Left forelimb (tissue), 1 donor: ENCODE measurements at regions not wholly inside any gene's neighbourhood (a gene's known extent, or its start where the extent isn't known, plus 50 kb on each side); places are given as distances from the start of the nearest gene placed in this dataset.
A peak's percentile ranks its signal among the peaks of the same experiment; 100 is the strongest.
"Not testable (repeated sequence)": the region's sequence is repeated elsewhere in the genome, so short reads cannot be mapped to it uniquely, and the experiment has no call there.

Experiments
- DNase-seq: peaks from one replicate; pipeline ENCODE4 v3.0.0-alpha.2; 2018; ENCODE audit warnings: low spot score

DNA sequence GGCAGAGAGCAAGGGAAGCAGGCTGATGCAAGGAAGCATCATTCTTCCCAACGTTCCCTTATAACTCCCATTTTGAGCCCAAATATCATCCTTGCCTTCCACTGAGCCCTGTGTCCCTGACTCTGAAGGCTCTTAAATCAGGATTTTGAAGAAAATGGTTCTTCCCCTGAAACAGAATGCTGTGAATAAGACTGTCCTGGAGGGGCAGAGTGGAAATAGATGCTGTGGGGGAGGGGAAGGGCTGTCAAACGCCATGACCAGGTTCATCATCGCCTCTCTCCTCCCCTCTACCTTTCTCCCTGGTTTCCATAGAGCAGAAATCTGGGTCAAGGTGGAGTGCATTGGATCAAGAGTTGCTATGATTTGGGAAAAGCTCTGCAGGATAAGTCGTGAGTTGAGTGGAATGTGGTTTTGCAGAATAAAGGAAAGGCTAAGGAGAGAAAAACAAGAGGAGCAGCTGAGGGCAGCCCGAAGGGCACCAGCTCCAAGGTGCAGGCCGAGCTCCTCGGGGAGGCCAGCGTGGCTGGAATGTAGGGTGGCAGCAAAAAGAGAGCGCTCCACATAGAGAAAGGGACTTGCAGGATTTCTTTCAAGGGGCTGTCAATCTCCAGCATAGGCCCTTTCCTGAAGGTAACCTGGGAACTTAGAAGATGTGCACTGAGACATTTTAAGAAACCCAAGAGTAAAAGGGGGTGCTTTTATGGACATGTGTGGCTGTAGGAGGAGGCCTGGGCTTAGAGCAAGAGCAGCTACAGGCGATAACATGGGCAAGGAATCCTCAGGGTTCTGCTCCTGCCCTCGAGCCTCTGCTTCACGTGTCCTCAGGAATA is 120.8 kb upstream of the CDYL start:
- no peak for DNase-seq

DNA sequence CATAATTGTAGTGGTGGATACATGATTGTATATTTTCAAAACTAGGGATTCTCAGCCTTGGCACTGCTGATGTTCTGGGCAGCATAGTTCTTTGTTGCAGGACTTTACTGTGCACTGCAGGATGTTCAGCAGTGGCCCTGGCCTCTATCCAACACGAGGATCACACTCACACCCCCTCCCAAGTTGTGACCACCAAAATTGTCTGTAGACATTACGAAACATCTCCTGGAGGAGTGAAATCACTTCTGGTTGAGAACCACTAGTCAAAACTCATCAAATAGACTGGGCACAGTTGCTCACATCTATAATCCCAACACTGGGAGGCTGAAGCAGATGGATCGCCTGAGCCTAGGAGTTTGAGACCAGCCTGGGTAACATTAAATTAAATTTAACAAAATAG is 123.1 kb upstream of the CDYL start:
- no peak for DNase-seq

DNA sequence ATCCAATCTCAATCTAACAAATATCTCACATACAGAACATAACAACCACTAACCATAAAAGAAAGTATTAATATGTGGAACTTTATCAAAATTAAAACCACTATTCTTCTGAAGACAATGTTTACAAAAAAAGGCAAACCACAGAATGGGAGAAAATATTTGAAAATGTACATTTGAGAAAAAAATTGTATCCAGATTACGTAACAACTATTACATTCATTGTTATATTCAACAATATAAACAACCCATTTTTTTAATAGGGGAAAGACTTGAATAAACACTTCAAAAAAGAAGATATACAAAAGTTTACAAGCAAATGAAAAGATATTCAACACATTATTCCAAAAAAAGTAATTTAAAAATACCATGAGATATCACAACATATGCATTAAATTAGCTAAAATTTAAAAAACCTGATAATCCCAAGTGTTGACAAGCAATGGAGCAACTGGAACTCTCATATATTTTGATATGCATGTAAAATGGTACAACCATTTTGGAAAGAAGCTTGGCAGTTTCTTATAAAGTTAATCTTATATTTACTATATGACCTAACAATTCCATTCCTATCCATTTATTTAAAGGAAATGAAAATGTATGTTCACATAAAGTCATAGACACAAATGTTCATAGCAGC is 124.3 kb upstream of the CDYL start:
- no peak for DNase-seq

GRCh38 chr6:4649728-4650127 is 126.5 kb upstream of the CDYL start:
- DNase-seq = no peak

DNA sequence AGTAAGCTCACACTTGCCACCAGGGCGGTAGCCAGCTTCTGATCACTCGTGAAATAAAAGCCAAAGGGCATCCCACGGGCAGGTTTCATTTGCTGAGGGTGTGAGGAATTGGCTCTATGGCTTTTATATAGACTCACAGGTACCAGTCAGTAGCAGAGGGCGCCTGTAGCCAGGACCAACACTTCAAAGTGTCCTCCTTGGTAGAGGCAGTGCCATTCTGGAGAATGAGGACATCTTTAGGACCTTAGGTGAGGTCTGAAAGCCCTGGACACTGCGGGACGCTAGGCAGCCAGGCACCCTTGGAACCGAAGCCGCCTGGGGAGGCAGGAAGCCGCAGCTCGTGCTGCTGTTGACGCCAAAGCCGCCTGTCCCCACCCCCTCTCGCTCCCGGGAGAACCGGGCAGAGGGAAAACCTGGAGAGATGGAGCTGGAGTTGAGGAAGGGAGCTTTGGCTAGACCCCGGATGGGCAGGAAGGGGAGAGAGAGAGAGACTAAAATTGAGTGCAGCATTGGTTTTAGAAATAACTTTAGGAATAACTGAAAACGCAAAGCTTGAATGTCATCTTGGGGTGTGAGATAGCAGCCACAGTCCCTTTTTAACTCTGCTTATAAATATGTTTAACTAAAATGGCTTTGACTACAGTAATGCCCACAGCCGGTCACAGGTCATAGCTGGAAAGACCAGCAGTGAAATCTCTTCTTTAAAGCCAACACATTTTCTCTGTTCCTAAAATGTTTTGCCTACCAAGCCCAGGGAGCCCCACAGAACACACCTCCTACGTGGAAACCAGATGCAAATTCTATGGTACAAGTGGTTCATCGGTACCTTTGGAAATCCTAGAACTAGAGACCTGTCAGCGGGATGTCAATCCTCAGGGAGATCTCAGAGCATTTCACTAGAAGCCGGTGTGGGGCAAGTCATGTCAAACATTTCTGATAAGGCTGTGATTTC is 128.5 kb upstream of the CDYL start:
- DNase-seq = peak; percentile 78

GRCh38 chr6:4645713-4646360 is 130.4 kb upstream of the CDYL start:
- DNase-seq = no peak

- no peak for DNase-seq
Measured at GRCh38 chr6:4644996-4645395, 131.2 kb upstream of the CDYL start.

GRCh38 chr6:4641461-4641860 is 134.7 kb upstream of the CDYL start:
- no peak for DNase-seq

- no peak for DNase-seq
Measured at GRCh38 chr6:4640139-4640538, 136.1 kb upstream of the CDYL start.

DNA sequence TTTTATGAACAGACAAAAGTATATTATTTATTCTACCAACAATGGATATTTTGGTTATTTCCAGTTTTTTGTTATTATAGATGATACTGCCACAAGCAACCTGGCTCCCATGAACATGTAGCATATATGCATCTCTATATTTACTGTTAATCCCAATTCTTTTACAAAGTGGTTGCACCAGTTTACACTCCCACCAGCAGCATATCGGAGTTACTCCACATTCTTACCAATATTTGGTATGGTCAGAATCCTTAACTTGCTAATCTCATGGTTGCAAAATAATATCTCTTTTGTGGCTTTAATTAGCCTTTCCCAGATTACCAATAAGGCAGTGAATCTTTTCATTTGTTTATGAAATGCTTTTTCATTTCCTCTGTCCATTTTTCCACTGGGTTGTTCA is 137.6 kb upstream of the CDYL start:
- no peak for DNase-seq

- DNase-seq = no peak
Measured at GRCh38 chr6:4637691-4638433, 138.3 kb upstream of the CDYL start.

- DNase-seq = no peak
Measured at GRCh38 chr6:4636881-4637224, 139.4 kb upstream of the CDYL start.

- DNase-seq = no peak
Measured at GRCh38 chr6:4636191-4636880, 139.9 kb upstream of the CDYL start.

DNA sequence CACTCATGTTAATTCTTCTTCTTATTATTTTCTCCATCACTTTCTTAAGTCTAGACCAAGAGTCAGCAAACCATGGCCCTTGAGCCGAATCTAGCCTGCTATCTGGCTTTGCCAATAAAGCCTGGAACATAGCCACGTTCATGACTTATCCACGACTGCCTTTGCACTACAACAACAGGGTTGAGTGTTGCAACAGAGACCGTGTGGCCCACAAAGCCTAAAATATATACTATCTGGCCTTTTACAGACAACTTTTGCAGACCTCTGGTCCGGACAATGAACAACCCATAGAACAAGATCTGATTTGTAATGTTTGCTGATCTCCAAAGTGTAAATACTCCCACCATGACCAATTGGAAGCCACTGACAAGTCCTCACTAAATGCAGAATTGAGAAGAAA is 140.5 kb upstream of the CDYL start:
- DNase-seq = no peak

GRCh38 chr6:4632421-4632820 is 143.8 kb upstream of the CDYL start:
- DNase-seq = no peak

GRCh38 chr6:4629789-4630188 is 146.4 kb upstream of the CDYL start:
- not testable (repeated sequence) for DNase-seq

DNA sequence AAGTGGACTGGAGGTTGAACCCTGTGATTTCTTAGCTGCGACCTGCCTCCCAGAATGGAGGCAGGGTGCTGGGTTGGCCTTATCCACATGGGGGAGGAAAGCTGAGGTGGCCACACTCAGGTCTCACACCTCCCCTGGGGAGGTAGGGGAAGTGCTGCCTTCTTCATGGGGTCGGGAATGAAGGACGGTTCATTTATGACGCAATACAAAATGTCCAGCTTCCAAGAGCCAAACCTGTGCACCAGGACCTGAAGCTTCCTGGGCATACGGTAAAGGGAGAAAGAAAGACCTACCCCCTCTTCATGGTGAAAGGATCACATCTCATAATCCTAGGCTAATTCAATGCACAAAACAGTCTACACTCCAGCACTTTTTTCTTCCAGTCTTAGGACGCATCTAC is 150.6 kb upstream of the CDYL start:
- no peak for DNase-seq

- no peak for DNase-seq
Measured at GRCh38 chr6:4624726-4625125, 151.5 kb upstream of the CDYL start.

DNA sequence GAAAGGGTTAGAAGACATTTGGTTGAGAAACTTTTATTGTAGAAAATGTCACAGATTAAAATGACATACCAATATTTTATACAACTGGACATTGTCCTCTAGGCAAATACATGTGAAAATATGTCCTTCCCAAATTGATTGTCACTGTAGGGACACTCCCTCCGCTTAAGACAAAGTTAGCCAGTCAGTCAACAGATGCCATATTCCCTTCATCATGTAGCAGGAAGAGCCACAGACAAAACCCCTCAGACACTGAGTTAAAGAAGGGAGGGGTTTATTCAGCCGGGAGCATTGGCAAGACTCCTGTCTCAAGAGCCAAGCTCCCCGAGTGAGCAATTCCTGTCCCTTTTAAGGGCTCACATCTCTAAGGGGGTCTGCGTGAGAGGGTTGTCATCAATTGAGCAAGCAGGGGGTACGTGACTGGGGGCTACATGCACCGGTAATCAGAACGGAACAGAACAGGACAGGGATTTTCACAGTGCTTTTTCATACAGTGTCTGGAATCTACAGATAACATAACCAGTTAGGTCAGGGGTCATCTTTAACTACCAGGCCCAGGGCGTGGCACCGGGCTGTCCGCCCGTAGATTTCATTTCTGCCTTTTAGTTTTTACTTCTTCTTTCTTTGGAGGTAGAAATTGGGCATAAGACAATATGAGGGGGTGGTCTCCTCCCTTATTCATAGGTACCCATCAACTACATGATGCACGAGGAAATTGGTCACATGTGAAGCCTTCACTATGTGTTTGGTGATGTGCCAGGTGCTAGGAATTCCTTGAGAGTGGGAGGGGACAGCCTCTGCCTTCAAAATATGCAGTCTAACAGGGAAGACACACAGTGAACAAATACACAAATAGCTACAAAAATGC is 155.7 kb upstream of the CDYL start:
- no peak for DNase-seq

DNA sequence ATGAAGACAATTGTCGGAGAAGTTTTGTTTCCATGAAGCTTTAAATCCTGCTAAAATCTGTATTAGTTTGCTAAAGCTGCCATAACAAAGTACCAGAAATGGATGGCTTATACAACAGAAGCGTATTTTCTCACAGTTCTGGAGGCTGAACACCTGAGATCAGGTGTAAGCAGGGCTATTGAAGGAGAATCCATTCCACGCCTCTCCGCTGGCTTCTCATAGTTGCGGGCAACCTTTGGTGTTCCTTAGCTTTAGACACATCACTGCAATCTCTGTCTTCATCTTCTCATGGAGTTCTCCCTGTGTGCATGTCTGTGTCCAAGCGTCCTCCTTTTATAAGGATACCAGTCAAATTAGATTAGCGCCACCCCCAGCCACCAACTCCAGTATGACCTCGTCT is 159.9 kb upstream of the CDYL start:
- DNase-seq = no peak
